K562 (cell line): ENCODE measurements at regions not wholly inside any gene's neighbourhood (a gene's known extent, or its start where the extent isn't known, plus 50 kb on each side); places are given as distances from the start of the nearest gene placed in this dataset.
"Not testable (repeated sequence)": the region's sequence is repeated elsewhere in the genome, so short reads cannot be mapped to it uniquely, and the experiment has no call there.

Experiments
- ATAC-seq: fragments of 200-7000 bp; cut with Tn5 transposase; 3 replicates; pipeline ENCODE4 v1.9.1; 2020; ENCODE audit warnings: moderate library complexity
- BruUV-seq: library from RNA; stranded (reverse); fragments of 400-500 nt; replicated peaks from 2 replicates; lab custom pipeline; 2021; lab: Mats Ljungman, UMichigan
- CTCF ChIA-PET: fragments of 300-600 bp; formaldehyde crosslinking; extraction: SDS; loops from one replicate; lab custom pipeline; 2021; ENCODE audit warnings: low intra/inter-chr PET ratio; lab: Yijun Ruan, JAX
- POLR2A ChIA-PET: fragments of 300-600, 350-650 bp; sonication (Branson Sonifier 250); formaldehyde crosslinking; extraction: SDS; loops from one replicate; lab custom pipeline; 2021; ENCODE audit warnings: antibody characterized with exemption, inconsistent platforms; lab: Yijun Ruan, JAX
- DNase-seq, 4 experiments: peaks; one replicate each; pipeline versions ENCODE4 v3.0.0 to v3.0.0-alpha.2; 2011 to 2018; ENCODE audit warnings: low spot score in 3 of 4, mixed read lengths in 3 of 4; ENCODE audit errors: extremely low read depth in 1 of 4
- FAIRE-seq: peaks from 2 replicates; lab custom pipeline; 2011; peaks lifted over from hg19 to GRCh38; lab: Jason Lieb, UNC
- H2AFZ ChIP-seq: 2 replicates; pipeline ENCODE4 v1.6.0; 2011; ENCODE audit warnings: low read depth, low read length, control low read depth, inconsistent platforms
- H3K27ac ChIP-seq: fragments of 200-600 bp; 3 replicates; pipeline ENCODE4 v1.8.0; 2011; ENCODE audit warnings: low read depth, mild to moderate bottlenecking, control low read depth, inconsistent platforms, low read length, moderate library complexity, mixed read lengths; ENCODE audit errors: extremely low read depth
- H3K27me3 ChIP-seq, 2 experiments: fragments of 300-600 bp in 1 of 2; 2 replicates in 1 of 2; 3 replicates in 1 of 2; pipeline versions ENCODE4 v1.6.0 to v1.8.0; 2011; ENCODE audit warnings: inconsistent platforms in 2 of 2, low read length in 2 of 2, mild to moderate bottlenecking in 1 of 2, mixed read lengths in 1 of 2, moderate library complexity in 1 of 2; ENCODE audit not compliant: control insufficient read depth in 2 of 2, insufficient read depth in 2 of 2
- H3K36me3 ChIP-seq: fragments of 300-600 bp; 3 replicates; pipeline ENCODE4 v1.8.0; 2011; ENCODE audit warnings: mild to moderate bottlenecking, low read length, inconsistent platforms; ENCODE audit not compliant: control insufficient read depth, insufficient read depth
- H3K4me1 ChIP-seq, 2 experiments: fragments of 200-600 bp in 1 of 2; replicated peaks in 1 of 2; 2 replicates in 1 of 2; 3 replicates in 1 of 2; pipeline versions ENCODE4 v1.5.1 to v1.8.0; 2011; ENCODE audit warnings: inconsistent platforms in 2 of 2, low read length in 2 of 2, mild to moderate bottlenecking in 1 of 2, mixed read lengths in 1 of 2, moderate library complexity in 1 of 2; ENCODE audit not compliant: control insufficient read depth in 2 of 2, insufficient read depth in 2 of 2
- H3K4me2 ChIP-seq: 2 replicates; pipeline ENCODE4 v1.6.1; 2011; ENCODE audit warnings: low read length, control low read depth, inconsistent platforms, mixed read lengths; ENCODE audit not compliant: insufficient read depth
- H3K4me3 ChIP-seq: fragments of 200-600 bp; sonication (generic), shearing (Covaris generic); 2 replicates; pipeline ENCODE4 v1.5.1; 2016; ENCODE audit warnings: control low read depth, inconsistent platforms
- H3K79me2 ChIP-seq: fragments of 200-600 bp; 3 replicates; pipeline ENCODE4 v1.8.0; 2011; ENCODE audit warnings: low read length, inconsistent platforms; ENCODE audit not compliant: control insufficient read depth, insufficient read depth
- H3K9ac ChIP-seq, 2 experiments: 2 replicates each; pipeline versions ENCODE4 v1.6.0 to v1.6.1; 2011; ENCODE audit warnings: low read depth in 2 of 2, low read length in 2 of 2, control low read depth in 1 of 2, inconsistent platforms in 1 of 2, mild to moderate bottlenecking in 1 of 2, mixed read lengths in 1 of 2; ENCODE audit not compliant: insufficient read depth in 1 of 2
- H3K9me1 ChIP-seq: one replicate; pipeline ENCODE4 v1.6.0; 2011; ENCODE audit warnings: inconsistent platforms, mild to moderate bottlenecking, low read length, moderate library complexity; ENCODE audit not compliant: control insufficient read depth, insufficient read depth
- H3K9me3 ChIP-seq: replicated peaks from 2 replicates; pipeline ENCODE4 v1.5.1; 2011; ENCODE audit warnings: low read depth, low read length, inconsistent platforms; ENCODE audit not compliant: control insufficient read depth, insufficient read depth
- H4K20me1 ChIP-seq: replicated peaks from 2 replicates; pipeline ENCODE4 v1.6.1; 2011; ENCODE audit warnings: low read length, inconsistent platforms, mixed read lengths; ENCODE audit not compliant: control insufficient read depth, insufficient read depth
- HDAC3 ChIP-seq: fragments of 450-650 bp; IDR thresholded peaks from 2 replicates; pipeline ENCODE4 v1.6.1; 2018; ENCODE audit warnings: borderline replicate concordance, mild to moderate bottlenecking, moderate library complexity; ENCODE audit not compliant: partially characterized antibody
- NBN ChIP-seq: fragments of 450-650 bp; IDR thresholded peaks from 2 replicates; pipeline ENCODE4 v1.6.1; 2016; ENCODE audit warnings: low read depth, mild to moderate bottlenecking
- ZNF140 ChIP-seq: fragments of 250-450 bp; sonication (Bioruptor Pico); IDR thresholded peaks from 2 replicates; pipeline ENCODE4 v1.8.0; 2021; ENCODE audit warnings: moderate library complexity, mild to moderate bottlenecking, inconsistent platforms
- ZNF174 ChIP-seq: fragments of 250-450 bp; sonication (Bioruptor Pico); IDR thresholded peaks from 2 replicates; pipeline ENCODE4 v1.4.0; 2020; ENCODE audit warnings: mild to moderate bottlenecking
- ZNF707 ChIP-seq: fragments of 250-450 bp; sonication (Bioruptor Pico); conservative IDR thresholded peaks from 2 replicates; pipeline ENCODE4 v1.8.0; 2022; ENCODE audit warnings: inconsistent platforms, mild to moderate bottlenecking, moderate library complexity
- WGBS: fragments of 100-300 bp; shearing (Covaris generic); methylation state at CpG from one replicate; pipeline ENCODE4 v1.1.6; 2016; ENCODE audit warnings: low coverage, mixed read lengths; ENCODE audit not compliant: insufficient coverage; ENCODE audit errors: missing lambda C conversion rate; 5-methylcytosine and 5-hydroxymethylcytosine counted together
- in situ Hi-C: fragments of 300-500 bp; cut with MboI; formaldehyde crosslinking; loops from 4 replicates; pipeline ENCODE4 v1.15.0; 2018; ENCODE audit warnings: inconsistent platforms, mixed read lengths
- intact Hi-C: fragments of 100-400 bp; cut with micrococcal nuclease; formaldehyde crosslinking; loops from 2 replicates; pipeline ENCODE4 v1.14.2; 2022
- TF ChIP-seq, protein P1 (sequence below): sonication (generic); formaldehyde crosslinking; IDR thresholded peaks from 2 replicates; pipeline ENCODE4 v1.8.1; 2023; ENCODE audit warnings: mild to moderate bottlenecking, missing genetic modification reagents

GRCh38 chr10:37520488-37520887, 336.9 kb downstream of the ZNF248 start:
- Histone ChIP-seq H3K27me3 (no peaks in the 10 kb centered on the region), H2AFZ (no peak overlapping the region), H3K9me1 (no peaks in the 10 kb centered on the region), H3K4me3 (no peak overlapping the region), H3K9ac (no peak overlapping the region), H3K4me1 (no peaks in the 10 kb centered on the region), H4K20me1 (no peaks in the 10 kb centered on the region), H3K4me2 (no peak overlapping the region), H3K9me3 (no peaks in the 10 kb centered on the region), H3K27ac (no peak overlapping the region), H3K79me2 (no peaks in the 10 kb centered on the region)
- WGBS: 0% methylated on average over 2 of the region's 2 CpGs
- DNase-seq: no peak
- no TSS peak for BruUV-seq
- no peak for ATAC-seq
- in situ Hi-C loops: no loop called here
- intact Hi-C loops: no loop called here
- no peak for FAIRE-seq
- ChIA-PET CTCF (no interaction called here), POLR2A (no interaction called here)
- TF ChIP-seq, protein P1, sequence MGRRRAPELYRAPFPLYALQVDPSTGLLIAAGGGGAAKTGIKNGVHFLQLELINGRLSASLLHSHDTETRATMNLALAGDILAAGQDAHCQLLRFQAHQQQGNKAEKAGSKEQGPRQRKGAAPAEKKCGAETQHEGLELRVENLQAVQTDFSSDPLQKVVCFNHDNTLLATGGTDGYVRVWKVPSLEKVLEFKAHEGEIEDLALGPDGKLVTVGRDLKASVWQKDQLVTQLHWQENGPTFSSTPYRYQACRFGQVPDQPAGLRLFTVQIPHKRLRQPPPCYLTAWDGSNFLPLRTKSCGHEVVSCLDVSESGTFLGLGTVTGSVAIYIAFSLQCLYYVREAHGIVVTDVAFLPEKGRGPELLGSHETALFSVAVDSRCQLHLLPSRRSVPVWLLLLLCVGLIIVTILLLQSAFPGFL: no peak
- TF ChIP-seq HDAC3 (no peak), NBN (no peak), ZNF174 (CRISPR knock-in tag) (no peak), ZNF140 (CRISPR knock-in tag) (no peak)
- TF ChIP-seq, all 486 proteins: peak for 0
- no peaks in the 10 kb centered on the region for H3K36me3 ChIP-seq

DNA sequence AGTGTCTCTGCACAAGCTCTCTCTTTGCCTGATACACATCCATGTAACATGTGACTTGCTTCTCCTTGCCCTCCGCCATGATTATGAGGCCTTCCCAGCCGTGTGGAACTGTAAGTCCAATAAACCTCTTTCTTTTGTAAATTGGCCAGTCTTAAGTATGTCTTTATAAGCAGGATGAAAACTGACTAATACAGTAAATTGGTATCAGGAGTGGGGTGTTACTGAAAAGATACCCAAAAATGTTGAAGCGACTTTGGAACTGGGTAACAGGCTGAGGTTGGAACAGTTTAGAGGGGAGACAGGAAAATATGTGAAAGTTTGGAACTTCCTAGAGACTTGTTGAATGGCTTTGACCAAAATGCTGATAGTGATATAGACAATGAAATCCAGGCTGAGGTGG, 346.9 kb downstream of the ZNF248 start:
- H4K20me1 ChIP-seq, BruUV-seq, H3K27me3 ChIP-seq, ATAC-seq, H3K9me3 ChIP-seq, H3K27ac ChIP-seq, H3K36me3 ChIP-seq, intact Hi-C loops, DNase-seq, H3K9me1 ChIP-seq, H2AFZ ChIP-seq, FAIRE-seq, in situ Hi-C loops, POLR2A ChIA-PET, H3K4me2 ChIP-seq, H3K79me2 ChIP-seq, H3K4me3 ChIP-seq, H3K4me1 ChIP-seq, CTCF ChIA-PET, H3K9ac ChIP-seq: not testable (repeated sequence)
- WGBS: 0% methylated on average over 3 of the region's 3 CpGs
- peak; percentile 83 for TF ChIP-seq ZNF707 (CRISPR knock-in tag)
